PFSK-1 (cell line): ENCODE measurements at regions not wholly inside any gene's neighbourhood (a gene's known extent, or its start where the extent isn't known, plus 50 kb on each side); places are given as distances from the start of the nearest gene placed in this dataset.

Experiments
- POLR2AphosphoS5 ChIP-seq: IDR thresholded peaks from 2 replicates; pipeline ENCODE4 v1.6.1; 2012; ENCODE audit warnings: low read depth, mild to moderate bottlenecking, control low read depth, low read length, moderate library complexity
- REST ChIP-seq, 2 experiments: IDR thresholded peaks; 2 replicates each; pipeline versions ENCODE4 v1.6.1 to v1.8.0; 2011 to 2012; ENCODE audit warnings: low read depth in 2 of 2, low read length in 2 of 2, control low read depth in 1 of 2, inconsistent platforms in 1 of 2, mild to moderate bottlenecking in 1 of 2, moderate library complexity in 1 of 2; ENCODE audit not compliant: insufficient read depth in 1 of 2

- TF ChIP-seq REST (IDR thresholded peaks at IDR 0.05; ENCODE audit: insufficient read depth in 1 of 2, low read depth in 2 of 2, low read length in 2 of 2) (no peak), POLR2AphosphoS5 (no peak)
Observed at GRCh38 chr12:60819794-60820193, 1224.0 kb downstream of the SLC16A7 start.
